ENCODE measurements at regions not wholly inside any gene's neighbourhood (a gene's known extent, or its start where the extent isn't known, plus 50 kb on each side); places are given as distances from the start of the nearest gene placed in this dataset.

- TF ChIP-seq SIN3A (IDR thresholded peaks at IDR 0.05; ENCODE audit: borderline replicate concordance, insufficient read depth, low read length) (no peak), REST (IDR thresholded peaks at IDR 0.05; ENCODE audit: insufficient read depth in 1 of 2, low read depth in 2 of 2, low read length in 2 of 2) (no peak), POLR2AphosphoS5 (IDR thresholded peaks at IDR 0.05; ENCODE audit: low read depth, low read length) (no peak), TAF1 (IDR thresholded peaks at IDR 0.05; ENCODE audit: borderline replicate concordance, insufficient read depth, low read length) (no peak), FOXP2 (optimal IDR thresholded peaks at IDR 0.05; ENCODE audit: borderline replicate concordance, extremely low read depth, extremely low read length, insufficient read depth) (no peak)
These were observed 1794.7 kb upstream of the PIK3C3 start for GRCh38 chr18:40160361-40160760.

Measured in PFSK-1 (cell line).